BLaER1 (cell line): ENCODE measurements at regions not wholly inside any gene's neighbourhood (a gene's known extent, or its start where the extent isn't known, plus 50 kb on each side); places are given as distances from the start of the nearest gene placed in this dataset.

ENCODE experiments used
- H3K27ac ChIP-seq: shearing (Covaris generic); formaldehyde crosslinking; 2 replicates; pipeline ENCODE4 v1.8.1; 2022
- H3K27me3 ChIP-seq: shearing (Covaris generic); formaldehyde crosslinking; 2 replicates; pipeline ENCODE4 v1.8.1; 2022
- H3K36me3 ChIP-seq: shearing (Covaris generic); formaldehyde crosslinking; 2 replicates; pipeline ENCODE4 v1.8.1; 2022
- H3K4me1 ChIP-seq: shearing (Covaris generic); formaldehyde crosslinking; 2 replicates; pipeline ENCODE4 v1.8.1; 2022
- H3K4me2 ChIP-seq: shearing (Covaris generic); formaldehyde crosslinking; 2 replicates; pipeline ENCODE4 v1.8.1; 2022
- H3K4me3 ChIP-seq: shearing (Covaris generic); formaldehyde crosslinking; 2 replicates; pipeline ENCODE4 v1.8.1; 2022
- H3K9ac ChIP-seq: shearing (Covaris generic); formaldehyde crosslinking; 2 replicates; pipeline ENCODE4 v1.8.1; 2022
- H3K9me3 ChIP-seq: shearing (Covaris generic); formaldehyde crosslinking; 2 replicates; pipeline ENCODE4 v1.8.1; 2022
- H4K20me1 ChIP-seq: shearing (Covaris generic); formaldehyde crosslinking; 2 replicates; pipeline ENCODE4 v1.8.1; 2022
- Cebpa-rat ChIP-seq: shearing (Covaris generic); IDR thresholded peaks from 2 replicates; pipeline ENCODE4 v1.8.1; 2022

- H3K4me2 ChIP-seq, result no peak overlapping the region
- H3K27ac ChIP-seq, result no peak overlapping the region
- no peaks in the 10 kb centered on the region for H3K27me3 ChIP-seq
- no peaks in the 10 kb centered on the region for H4K20me1 ChIP-seq
- no peak overlapping the region for H3K9ac ChIP-seq
- no peaks in the 10 kb centered on the region for H3K9me3 ChIP-seq
- H3K36me3 ChIP-seq, result no peaks in the 10 kb centered on the region
- TF ChIP-seq Cebpa-rat, result no peak
- H3K4me1 ChIP-seq, result no peaks in the 10 kb centered on the region
- no peak overlapping the region for H3K4me3 ChIP-seq
Observed at GRCh38 chr6:146914489-146915483, 289.4 kb upstream of the STXBP5 start.

DNA sequence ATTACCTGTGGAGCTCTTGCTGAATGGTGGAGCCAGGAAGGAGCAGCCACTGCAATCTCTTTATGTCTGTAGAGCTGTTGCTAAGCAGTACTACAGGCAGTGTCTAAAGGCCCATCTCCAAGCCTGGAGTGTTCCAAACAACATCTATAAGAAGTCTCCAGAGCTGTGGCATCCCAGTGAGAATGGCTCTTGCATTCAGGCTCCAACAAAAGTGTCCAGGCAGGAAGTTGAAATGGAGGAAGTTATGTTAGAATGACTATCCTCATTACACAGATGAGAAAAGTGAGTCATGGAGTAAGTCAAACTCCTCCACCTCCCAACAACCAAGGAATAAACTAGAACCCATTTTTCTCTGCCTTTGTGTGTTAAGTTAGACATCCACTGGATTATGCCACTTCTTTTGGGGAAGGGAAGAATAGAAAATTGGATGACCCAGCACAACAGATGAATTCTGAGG lies 288.5 kb upstream of the STXBP5 start:
- no peak overlapping the region for H3K27ac ChIP-seq
- no peaks in the 10 kb centered on the region for H3K4me1 ChIP-seq
- H3K9ac ChIP-seq, result no peak overlapping the region
- no peak overlapping the region for H3K4me3 ChIP-seq
- no peaks in the 10 kb centered on the region for H3K9me3 ChIP-seq
- H3K27me3 ChIP-seq, result no peaks in the 10 kb centered on the region
- no peaks in the 10 kb centered on the region for H3K36me3 ChIP-seq
- no peaks in the 10 kb centered on the region for H4K20me1 ChIP-seq
- H3K4me2 ChIP-seq, result no peak overlapping the region
- no peak for TF ChIP-seq Cebpa-rat

GRCh38 chr6:146916435-146917025 lies 287.7 kb upstream of the STXBP5 start:
- no peak overlapping the region for H3K4me2 ChIP-seq
- no peaks in the 10 kb centered on the region for H3K4me1 ChIP-seq
- H3K36me3 ChIP-seq, result no peaks in the 10 kb centered on the region
- H3K9me3 ChIP-seq, result no peaks in the 10 kb centered on the region
- no peak overlapping the region for H3K4me3 ChIP-seq
- no peaks in the 10 kb centered on the region for H3K27me3 ChIP-seq
- H4K20me1 ChIP-seq, result no peaks in the 10 kb centered on the region
- TF ChIP-seq Cebpa-rat, result no peak
- no peak overlapping the region for H3K27ac ChIP-seq
- H3K9ac ChIP-seq, result no peak overlapping the region

GRCh38 chr6:146917182-146917581 lies 287.0 kb upstream of the STXBP5 start:
- Histone ChIP-seq H3K4me2 (no peak overlapping the region), H3K4me1 (no peaks in the 10 kb centered on the region), H3K27me3 (no peaks in the 10 kb centered on the region), H3K36me3 (no peaks in the 10 kb centered on the region), H4K20me1 (no peaks in the 10 kb centered on the region), H3K27ac (no peak overlapping the region), H3K9ac (no peak overlapping the region), H3K9me3 (no peaks in the 10 kb centered on the region), H3K4me3 (no peak overlapping the region)
- TF ChIP-seq Cebpa-rat, result no peak

DNA sequence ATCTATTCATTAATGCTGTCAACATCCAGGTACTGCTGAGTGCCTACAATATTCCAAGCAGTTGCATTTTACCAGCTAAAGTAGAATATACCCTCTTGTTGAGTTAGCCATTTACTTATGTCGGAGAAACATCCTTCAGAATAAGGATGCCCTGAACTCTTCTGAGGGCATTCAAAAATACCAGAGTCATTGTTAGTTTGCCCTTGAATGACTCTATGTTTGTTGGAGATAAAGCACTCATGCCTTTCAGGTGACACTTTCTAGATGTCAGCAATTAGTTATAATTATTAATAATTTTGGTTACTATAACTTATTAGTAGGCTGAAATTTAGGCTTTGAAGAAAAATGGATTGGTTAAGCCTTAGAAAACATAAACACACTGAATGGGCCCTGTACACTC lies 286.2 kb upstream of the STXBP5 start:
- H3K9ac ChIP-seq, result no peak overlapping the region
- no peak overlapping the region for H3K4me3 ChIP-seq
- H3K9me3 ChIP-seq, result no peaks in the 10 kb centered on the region
- H3K4me1 ChIP-seq, result no peaks in the 10 kb centered on the region
- H3K27me3 ChIP-seq, result no peaks in the 10 kb centered on the region
- H3K36me3 ChIP-seq, result no peaks in the 10 kb centered on the region
- no peak overlapping the region for H3K27ac ChIP-seq
- H3K4me2 ChIP-seq, result no peak overlapping the region
- H4K20me1 ChIP-seq, result no peaks in the 10 kb centered on the region
- no peak for TF ChIP-seq Cebpa-rat

DNA sequence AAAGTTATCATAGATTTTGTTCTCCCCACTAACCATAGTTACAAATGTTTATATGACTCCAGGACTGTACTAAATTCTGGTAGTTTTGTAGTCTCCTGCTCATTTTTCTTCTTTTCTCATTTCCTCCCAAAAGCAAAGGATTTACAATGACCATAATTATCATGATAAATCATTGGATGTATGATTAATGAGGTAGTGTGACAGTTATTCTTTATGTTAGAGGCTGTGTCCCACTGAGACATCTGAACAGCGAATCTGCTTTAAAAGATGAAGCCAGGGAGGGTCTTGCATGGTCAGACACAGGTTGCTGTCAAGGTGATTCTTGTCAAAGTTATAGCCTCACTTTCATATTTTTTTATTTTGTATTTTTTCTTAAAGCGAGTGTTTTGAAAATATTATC lies 285.2 kb upstream of the STXBP5 start:
- Histone ChIP-seq H3K36me3 (no peaks in the 10 kb centered on the region), H3K4me2 (no peak overlapping the region), H3K27ac (no peak overlapping the region), H3K27me3 (no peaks in the 10 kb centered on the region), H3K9ac (no peak overlapping the region), H3K4me1 (no peaks in the 10 kb centered on the region), H3K4me3 (no peak overlapping the region), H4K20me1 (no peaks in the 10 kb centered on the region), H3K9me3 (no peaks in the 10 kb centered on the region)
- no peak for TF ChIP-seq Cebpa-rat

DNA sequence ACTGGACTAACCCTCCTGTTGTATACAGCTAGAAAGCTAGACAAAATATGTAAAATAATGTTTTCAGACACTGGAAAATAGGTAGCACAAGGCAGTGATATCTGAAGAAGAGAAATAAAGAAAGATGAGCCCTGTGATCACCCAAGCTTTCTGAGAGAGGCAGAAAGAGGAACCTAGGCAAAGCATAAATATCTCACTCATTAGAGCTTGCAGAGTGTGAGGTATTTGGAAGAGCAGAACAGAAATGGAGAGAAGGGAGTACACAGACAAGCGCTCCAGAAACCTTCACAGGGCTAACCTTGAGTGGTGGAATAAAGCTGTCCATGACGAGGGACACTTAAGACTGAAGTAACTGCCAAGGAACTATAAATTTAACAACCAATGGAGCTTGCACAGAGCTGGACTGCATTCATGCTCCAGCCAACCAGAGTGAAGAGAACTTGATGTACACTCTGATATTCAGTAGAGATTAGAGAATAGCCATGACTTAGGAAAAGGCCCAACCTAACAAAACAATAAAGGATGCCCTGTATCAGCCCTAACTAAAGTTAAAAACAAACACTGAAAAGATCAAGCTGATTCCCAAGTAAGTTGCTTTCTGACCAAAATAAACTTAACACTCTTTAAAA lies 280.9 kb upstream of the STXBP5 start:
- Histone ChIP-seq H3K27ac (no peak overlapping the region), H3K9ac (no peak overlapping the region), H3K27me3 (no peaks in the 10 kb centered on the region), H4K20me1 (no peaks in the 10 kb centered on the region), H3K9me3 (no peaks in the 10 kb centered on the region), H3K36me3 (no peaks in the 10 kb centered on the region), H3K4me3 (no peak overlapping the region), H3K4me2 (no peak overlapping the region), H3K4me1 (no peaks in the 10 kb centered on the region)
- TF ChIP-seq Cebpa-rat, result no peak

DNA sequence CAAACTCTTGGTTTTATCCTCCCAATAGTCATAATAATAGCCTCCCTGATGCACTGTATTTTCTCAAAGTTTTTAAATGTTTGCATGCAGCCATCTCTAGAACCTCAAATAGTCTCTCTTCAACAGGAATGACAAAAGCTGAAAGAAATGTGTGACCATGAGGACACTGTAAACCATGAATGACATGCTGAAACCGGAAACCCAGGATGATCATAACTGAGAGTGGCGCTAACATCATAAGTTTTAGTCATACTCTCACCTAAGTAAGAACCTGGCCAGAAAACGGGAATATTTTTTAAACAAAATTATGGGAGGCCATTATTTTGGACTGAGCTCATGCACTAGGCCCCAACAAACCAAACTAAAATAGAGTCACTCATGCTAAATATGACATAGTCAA lies 278.4 kb upstream of the STXBP5 start:
- no peaks in the 10 kb centered on the region for H3K9me3 ChIP-seq
- H3K27me3 ChIP-seq, result no peaks in the 10 kb centered on the region
- no peak overlapping the region for H3K27ac ChIP-seq
- no peak for TF ChIP-seq Cebpa-rat
- no peaks in the 10 kb centered on the region for H3K36me3 ChIP-seq
- H4K20me1 ChIP-seq, result no peaks in the 10 kb centered on the region
- no peak overlapping the region for H3K9ac ChIP-seq
- no peak overlapping the region for H3K4me3 ChIP-seq
- no peak overlapping the region for H3K4me2 ChIP-seq
- H3K4me1 ChIP-seq, result no peaks in the 10 kb centered on the region

DNA sequence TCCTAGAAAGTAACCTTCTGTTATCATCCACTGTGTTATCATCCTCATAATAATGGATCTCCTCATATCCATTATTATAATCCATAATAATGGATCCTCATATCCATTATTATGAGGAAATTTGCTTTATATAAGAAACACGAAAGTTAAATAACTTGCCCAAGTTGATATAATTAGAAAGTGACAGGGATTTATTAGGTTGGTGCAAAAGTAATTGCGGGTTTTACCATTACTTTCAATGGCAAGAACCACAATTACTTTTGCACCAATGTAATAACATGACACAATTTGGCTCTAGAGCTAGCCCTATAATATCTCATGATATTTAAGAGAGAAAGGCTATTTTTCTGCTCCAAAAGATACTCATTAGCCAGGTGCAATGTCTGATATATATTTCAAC lies 275.7 kb upstream of the STXBP5 start:
- H3K4me1 ChIP-seq, result no peaks in the 10 kb centered on the region
- H4K20me1 ChIP-seq, result no peaks in the 10 kb centered on the region
- no peak overlapping the region for H3K4me3 ChIP-seq
- H3K9me3 ChIP-seq, result no peaks in the 10 kb centered on the region
- H3K9ac ChIP-seq, result no peak overlapping the region
- no peaks in the 10 kb centered on the region for H3K27me3 ChIP-seq
- H3K27ac ChIP-seq, result no peak overlapping the region
- H3K36me3 ChIP-seq, result no peaks in the 10 kb centered on the region
- TF ChIP-seq Cebpa-rat, result no peak
- no peak overlapping the region for H3K4me2 ChIP-seq

DNA sequence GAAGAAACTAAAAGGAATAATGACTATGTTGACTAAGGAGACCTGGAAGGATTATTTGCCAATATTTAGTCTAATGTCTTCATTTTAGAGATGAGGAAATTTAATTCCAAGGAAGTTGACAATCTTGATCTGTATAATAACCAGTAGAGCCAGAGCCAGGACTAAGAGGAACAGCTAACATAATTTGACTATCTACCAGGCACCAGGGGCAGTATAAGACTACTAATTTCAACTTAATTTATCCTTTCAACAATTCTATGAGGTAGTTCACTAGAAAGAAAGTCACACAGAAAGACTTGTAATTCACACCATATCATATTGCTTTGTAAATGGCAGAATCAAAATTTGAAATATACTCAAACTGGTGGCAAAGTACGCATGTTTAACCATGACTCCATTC lies 273.0 kb upstream of the STXBP5 start:
- Histone ChIP-seq H3K9ac (no peak overlapping the region), H3K9me3 (no peaks in the 10 kb centered on the region), H3K4me3 (no peak overlapping the region), H3K36me3 (no peaks in the 10 kb centered on the region), H3K4me2 (no peak overlapping the region), H3K4me1 (no peaks in the 10 kb centered on the region), H3K27me3 (no peaks in the 10 kb centered on the region), H4K20me1 (no peaks in the 10 kb centered on the region), H3K27ac (no peak overlapping the region)
- no peak for TF ChIP-seq Cebpa-rat
